ENCODE measurements at regions not wholly inside any gene's neighbourhood (a gene's known extent, or its start where the extent isn't known, plus 50 kb on each side); places are given as distances from the start of the nearest gene placed in this dataset.
A peak's percentile ranks its signal among the peaks of the same experiment; 100 is the strongest.

- H3K36me3 ChIP-seq: no peaks in the 10 kb centered on the region
- TF ChIP-seq, protein P1, sequence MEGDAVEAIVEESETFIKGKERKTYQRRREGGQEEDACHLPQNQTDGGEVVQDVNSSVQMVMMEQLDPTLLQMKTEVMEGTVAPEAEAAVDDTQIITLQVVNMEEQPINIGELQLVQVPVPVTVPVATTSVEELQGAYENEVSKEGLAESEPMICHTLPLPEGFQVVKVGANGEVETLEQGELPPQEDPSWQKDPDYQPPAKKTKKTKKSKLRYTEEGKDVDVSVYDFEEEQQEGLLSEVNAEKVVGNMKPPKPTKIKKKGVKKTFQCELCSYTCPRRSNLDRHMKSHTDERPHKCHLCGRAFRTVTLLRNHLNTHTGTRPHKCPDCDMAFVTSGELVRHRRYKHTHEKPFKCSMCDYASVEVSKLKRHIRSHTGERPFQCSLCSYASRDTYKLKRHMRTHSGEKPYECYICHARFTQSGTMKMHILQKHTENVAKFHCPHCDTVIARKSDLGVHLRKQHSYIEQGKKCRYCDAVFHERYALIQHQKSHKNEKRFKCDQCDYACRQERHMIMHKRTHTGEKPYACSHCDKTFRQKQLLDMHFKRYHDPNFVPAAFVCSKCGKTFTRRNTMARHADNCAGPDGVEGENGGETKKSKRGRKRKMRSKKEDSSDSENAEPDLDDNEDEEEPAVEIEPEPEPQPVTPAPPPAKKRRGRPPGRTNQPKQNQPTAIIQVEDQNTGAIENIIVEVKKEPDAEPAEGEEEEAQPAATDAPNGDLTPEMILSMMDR (IDR thresholded peaks at IDR 0.05): no peak
- no peak overlapping the region for H3K27ac ChIP-seq
- no peaks in the 10 kb centered on the region for H3K27me3 ChIP-seq
- DNase-seq (no peak), ATAC-seq (no peak)
- H3K9me3 ChIP-seq: peaks cover 0 to 7% (median 0%) of the 10 kb centered on the region in 11 donors
- H3K4me1 ChIP-seq: no peaks in the 10 kb centered on the region
- no peak overlapping the region for H3K4me3 ChIP-seq
- 94% methylated on average over 3 of the region's 3 CpGs for WGBS, 2 donors
- intact Hi-C loops (cut with DNase I): no loop called here
Observed at GRCh38 chr3:78023257-78023656, 983.4 kb downstream of the ROBO2 start.

- WGBS, 2 donors: 74 to 94% methylated on average over 5 of the region's 5 CpGs
- ATAC-seq: no peak
- H3K27ac ChIP-seq: no peak overlapping the region
Observed at GRCh38 chr3:78025916-78026315, 986.0 kb downstream of the ROBO2 start.

GRCh38 chr3:78026318-78026828 lies 986.5 kb downstream of the ROBO2 start:
- no peak for ATAC-seq
- no peaks in the 10 kb centered on the region for H3K36me3 ChIP-seq
- no peak for DNase-seq
- no peaks in the 10 kb centered on the region for H3K4me1 ChIP-seq
- TF ChIP-seq, protein P1 (IDR thresholded peaks at IDR 0.05): no peak
- WGBS, 2 donors: 84 to 95% methylated on average over 1 of the region's 1 CpG
- H3K9me3 ChIP-seq: peaks cover 0 to 15% (median 0%) of the 10 kb centered on the region in 11 donors
- H3K4me3 ChIP-seq: no peak overlapping the region
- H3K27ac ChIP-seq: no peak overlapping the region
- H3K27me3 ChIP-seq: no peaks in the 10 kb centered on the region
- intact Hi-C loops (cut with DNase I): no loop called here

More at GRCh38 chr3:78025916-78026315, 986.0 kb downstream of the ROBO2 start:
- TF ChIP-seq, protein P1 (IDR thresholded peaks at IDR 0.05): no peak
- H3K36me3 ChIP-seq: no peaks in the 10 kb centered on the region
- H3K9me3 ChIP-seq: peaks cover 0 to 15% (median 0%) of the 10 kb centered on the region in 11 donors
- no peak overlapping the region for H3K4me3 ChIP-seq
- no peak for DNase-seq
- intact Hi-C loops (cut with DNase I): no loop called here
- H3K4me1 ChIP-seq: no peaks in the 10 kb centered on the region
- no peaks in the 10 kb centered on the region for H3K27me3 ChIP-seq

DNA sequence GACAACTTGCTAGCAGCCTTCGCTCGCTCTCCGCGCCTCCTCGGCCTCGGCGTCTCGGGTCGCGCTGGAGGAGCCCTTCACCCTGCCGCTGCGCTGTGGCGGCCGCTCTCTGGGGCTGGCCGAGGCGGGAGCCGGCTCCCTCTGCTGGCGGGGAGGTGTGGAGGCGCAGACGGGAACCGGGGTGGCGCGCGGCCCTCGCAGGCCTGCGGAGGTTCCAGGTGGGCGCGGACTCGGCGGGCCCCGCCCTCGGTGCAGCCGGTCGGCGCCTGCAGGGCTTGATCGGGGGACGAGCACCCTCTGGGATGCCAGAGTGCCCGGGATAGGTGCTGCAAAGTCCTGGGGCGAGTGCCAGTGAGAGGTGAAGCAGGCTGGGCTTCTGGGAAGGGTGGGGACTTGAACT lies 989.9 kb downstream of the ROBO2 start:
- Histone ChIP-seq H3K9me3 (peaks cover 0 to 8% (median 0%) of the 10 kb centered on the region in 11 donors), H3K36me3 (no peaks in the 10 kb centered on the region), H3K27me3 (no peaks in the 10 kb centered on the region), H3K27ac (no peak overlapping the region), H3K4me3 (no peak overlapping the region), H3K4me1 (no peaks in the 10 kb centered on the region)
- ATAC-seq: peak in 1 of 8 donors; percentile 47
- TF ChIP-seq, protein P1 (IDR thresholded peaks at IDR 0.05): no peak
- intact Hi-C loops (cut with DNase I): no loop called here
- no peak for DNase-seq
- 95 to 96% methylated on average over 39 of the region's 39 CpGs for WGBS, 2 donors

Measured in heart right ventricle (tissue), 16 donors.